ENCODE measurements at regions not wholly inside any gene's neighbourhood (a gene's known extent, or its start where the extent isn't known, plus 50 kb on each side); places are given as distances from the start of the nearest gene placed in this dataset.

DNA sequence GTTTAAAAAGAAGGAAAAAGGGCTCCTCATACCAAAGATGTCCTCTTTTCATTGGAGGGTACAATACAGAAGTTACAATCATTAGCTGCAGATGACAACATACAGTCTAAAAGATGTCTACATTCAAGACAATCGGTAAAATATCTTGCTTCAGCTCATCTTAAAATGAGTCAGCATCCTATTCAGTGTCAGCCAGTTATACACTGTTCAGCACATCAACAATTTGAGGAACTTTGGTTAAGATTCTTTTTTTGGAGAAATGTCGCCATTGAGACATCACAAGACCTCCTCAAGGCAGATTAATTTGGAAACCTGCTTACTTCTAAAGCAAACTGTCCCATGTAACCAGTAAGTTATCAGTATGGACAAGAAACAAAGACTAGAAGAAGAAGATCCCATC, 100.7 kb upstream of the SLC38A4 start:
- TF ChIP-seq, protein P1, sequence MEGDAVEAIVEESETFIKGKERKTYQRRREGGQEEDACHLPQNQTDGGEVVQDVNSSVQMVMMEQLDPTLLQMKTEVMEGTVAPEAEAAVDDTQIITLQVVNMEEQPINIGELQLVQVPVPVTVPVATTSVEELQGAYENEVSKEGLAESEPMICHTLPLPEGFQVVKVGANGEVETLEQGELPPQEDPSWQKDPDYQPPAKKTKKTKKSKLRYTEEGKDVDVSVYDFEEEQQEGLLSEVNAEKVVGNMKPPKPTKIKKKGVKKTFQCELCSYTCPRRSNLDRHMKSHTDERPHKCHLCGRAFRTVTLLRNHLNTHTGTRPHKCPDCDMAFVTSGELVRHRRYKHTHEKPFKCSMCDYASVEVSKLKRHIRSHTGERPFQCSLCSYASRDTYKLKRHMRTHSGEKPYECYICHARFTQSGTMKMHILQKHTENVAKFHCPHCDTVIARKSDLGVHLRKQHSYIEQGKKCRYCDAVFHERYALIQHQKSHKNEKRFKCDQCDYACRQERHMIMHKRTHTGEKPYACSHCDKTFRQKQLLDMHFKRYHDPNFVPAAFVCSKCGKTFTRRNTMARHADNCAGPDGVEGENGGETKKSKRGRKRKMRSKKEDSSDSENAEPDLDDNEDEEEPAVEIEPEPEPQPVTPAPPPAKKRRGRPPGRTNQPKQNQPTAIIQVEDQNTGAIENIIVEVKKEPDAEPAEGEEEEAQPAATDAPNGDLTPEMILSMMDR (IDR thresholded peaks at IDR 0.05; ENCODE audit: low read depth, low read length) = no peak
- DNase-seq (ENCODE audit: low read depth in 2 of 2) = no peak

DNA sequence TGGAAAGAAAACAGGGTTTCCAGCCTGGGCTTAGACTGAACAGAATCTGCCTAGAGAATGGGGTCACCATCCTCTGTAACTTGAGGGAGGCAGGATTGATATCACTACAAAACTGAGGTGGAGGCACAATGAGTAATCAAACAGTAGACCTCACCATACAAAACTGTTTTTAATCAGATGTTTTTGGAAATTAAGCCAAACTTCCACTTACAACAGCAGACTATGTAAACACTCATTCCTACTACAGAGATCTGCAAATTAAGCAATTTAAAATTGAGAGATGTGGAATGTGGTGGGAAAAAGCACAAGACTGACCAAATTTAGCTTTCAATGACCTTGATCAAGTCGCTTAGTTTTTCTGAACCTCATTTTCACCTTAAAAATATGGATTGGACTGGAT, 104.3 kb upstream of the SLC38A4 start:
- TF ChIP-seq, protein P1 (IDR thresholded peaks at IDR 0.05; ENCODE audit: low read depth, low read length) = no peak
- DNase-seq (ENCODE audit: low read depth in 2 of 2) = no peak
- no peak overlapping the region for H3K4me3 ChIP-seq (replicated peaks in 1 of 2; ENCODE audit: low read depth in 2 of 2, low read length in 2 of 2)

More for the DNA sequence above, 100.7 kb upstream of the SLC38A4 start:
- no peak overlapping the region for H3K4me3 ChIP-seq (replicated peaks in 1 of 2; ENCODE audit: low read depth in 2 of 2, low read length in 2 of 2)

DNA sequence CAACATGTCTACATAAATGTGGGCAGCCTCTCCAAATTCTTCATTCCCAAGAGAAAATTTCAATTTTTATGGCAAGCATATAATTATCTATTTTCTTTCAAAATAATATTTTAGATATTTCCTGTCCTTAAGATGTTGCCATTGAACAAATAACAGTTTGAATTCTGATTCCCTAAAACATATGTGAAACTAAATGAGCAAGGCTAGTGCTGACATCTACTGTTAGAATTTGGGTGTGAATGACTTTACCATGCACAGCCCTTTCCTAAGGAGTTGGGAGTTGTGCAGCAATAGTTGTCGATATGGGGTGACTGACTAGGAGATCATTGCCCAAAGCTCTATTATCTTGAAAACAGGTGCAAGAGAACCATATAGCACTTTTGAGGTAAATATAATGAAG, 108.2 kb upstream of the SLC38A4 start:
- no peak overlapping the region for H3K4me3 ChIP-seq (replicated peaks in 1 of 2; ENCODE audit: low read depth in 2 of 2, low read length in 2 of 2)
- DNase-seq (ENCODE audit: low read depth in 2 of 2) = peak; percentile 79 to 80
- TF ChIP-seq, protein P1 (IDR thresholded peaks at IDR 0.05; ENCODE audit: low read depth, low read length) = peak; percentile 70

DNA sequence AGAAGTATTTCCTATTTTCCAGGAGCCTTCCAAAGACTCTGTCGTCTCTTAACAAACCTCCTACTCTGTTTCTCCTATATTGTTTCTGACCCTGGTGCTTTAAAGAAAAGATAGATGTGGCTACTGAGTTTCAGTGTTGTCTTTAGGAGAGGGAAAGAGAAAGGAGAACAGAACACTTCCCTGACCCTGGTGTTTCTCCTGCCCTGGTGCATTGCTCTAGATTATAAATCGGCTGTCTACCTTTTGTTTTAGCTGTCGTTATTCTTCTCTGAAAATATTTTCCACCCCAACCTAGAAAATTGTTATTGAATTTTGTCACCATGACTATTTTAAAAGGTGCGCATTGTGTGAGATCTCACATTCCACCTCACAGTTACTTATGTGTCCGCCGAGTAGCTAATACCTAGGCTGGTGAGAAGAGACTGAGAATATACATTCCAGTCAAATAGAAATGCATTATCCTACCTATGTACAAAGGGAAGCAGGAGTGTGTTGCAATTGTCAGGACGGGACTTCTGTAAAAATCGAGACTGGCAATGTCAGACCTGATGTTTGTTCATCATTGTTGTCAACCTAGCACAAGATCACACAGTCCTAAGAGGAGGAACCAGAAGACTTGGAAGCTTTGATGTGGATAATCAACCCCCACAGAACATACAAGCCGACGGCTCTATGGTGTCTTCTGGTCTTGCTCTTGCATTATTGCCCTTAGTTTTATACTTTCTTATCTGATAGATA, 108.7 kb upstream of the SLC38A4 start:
- TF ChIP-seq, protein P1 (IDR thresholded peaks at IDR 0.05; ENCODE audit: low read depth, low read length) = no peak
- no peak for DNase-seq (ENCODE audit: low read depth in 2 of 2)

DNA sequence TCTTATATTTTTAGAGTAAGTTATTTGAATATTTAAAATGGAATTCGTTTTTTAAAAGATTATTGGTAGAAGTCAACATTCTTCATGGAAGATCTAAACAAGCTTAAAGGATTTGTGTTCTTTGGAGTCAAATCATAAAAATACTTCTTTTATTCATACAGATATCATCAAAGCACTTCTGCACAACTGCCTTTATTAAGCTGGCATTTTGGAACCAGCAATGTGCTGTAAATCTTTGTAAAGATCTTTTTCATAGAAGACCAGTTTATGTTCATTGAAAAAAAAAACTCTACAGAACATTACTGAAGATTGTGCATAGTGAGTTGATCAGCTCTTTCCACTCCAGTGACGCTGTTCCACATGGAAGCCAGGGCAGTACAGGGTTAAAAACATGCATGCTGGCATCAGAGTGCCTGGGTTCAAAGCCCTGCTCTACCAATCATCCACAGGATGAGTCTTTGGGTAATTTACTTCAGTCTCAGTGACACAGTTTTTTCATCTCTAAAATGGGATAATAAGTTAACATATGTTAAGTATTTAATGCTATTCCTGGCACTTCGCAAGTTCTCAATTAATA, 109.6 kb upstream of the SLC38A4 start:
- no peak overlapping the region for H3K4me3 ChIP-seq (replicated peaks in 1 of 2; ENCODE audit: low read depth in 2 of 2, low read length in 2 of 2)
- TF ChIP-seq, protein P1 (IDR thresholded peaks at IDR 0.05; ENCODE audit: low read depth, low read length) = no peak
- no peak for DNase-seq (ENCODE audit: low read depth in 2 of 2)

More for the DNA sequence above, 108.7 kb upstream of the SLC38A4 start:
- H3K4me3 ChIP-seq (replicated peaks in 1 of 2; ENCODE audit: low read depth in 2 of 2, low read length in 2 of 2) = no peak overlapping the region

DNA sequence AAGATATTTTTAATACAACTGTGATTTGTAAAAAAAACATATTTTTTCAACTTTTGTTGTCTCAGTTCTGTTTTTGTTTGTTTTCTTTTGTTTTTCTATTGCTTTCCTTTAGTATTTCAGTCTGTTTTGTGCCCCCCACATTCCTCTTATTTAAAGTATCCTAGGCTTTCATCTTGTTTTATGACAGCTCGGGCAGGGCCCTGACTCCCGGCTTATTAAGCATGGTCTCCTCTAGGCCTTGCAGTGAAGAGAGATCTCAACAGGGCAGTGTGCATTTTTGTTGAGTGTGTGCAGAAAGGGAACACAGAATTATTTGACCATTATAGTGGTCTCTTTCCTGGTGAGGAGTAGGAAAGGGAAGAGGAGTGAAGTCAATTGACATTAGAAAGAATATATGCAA, 110.2 kb upstream of the SLC38A4 start:
- H3K4me3 ChIP-seq (replicated peaks in 1 of 2; ENCODE audit: low read depth in 2 of 2, low read length in 2 of 2) = no peak overlapping the region
- TF ChIP-seq, protein P1 (IDR thresholded peaks at IDR 0.05; ENCODE audit: low read depth, low read length) = no peak
- no peak for DNase-seq (ENCODE audit: low read depth in 2 of 2)
